GM23338 (cell line): ENCODE measurements at regions not wholly inside any gene's neighbourhood (a gene's known extent, or its start where the extent isn't known, plus 50 kb on each side); places are given as distances from the start of the nearest gene placed in this dataset.
"Not testable (repeated sequence)": the region's sequence is repeated elsewhere in the genome, so short reads cannot be mapped to it uniquely, and the experiment has no call there.

ENCODE experiments used
- CREB1 ChIP-seq: fragments of 250-450 bp; sonication (Bioruptor Pico); IDR thresholded peaks from 2 replicates; pipeline ENCODE4 v1.5.0; 2020; ENCODE audit warnings: low read depth, mild to moderate bottlenecking, moderate library complexity
- CTCF ChIP-seq, 2 experiments: fragments of 200-600 bp in 1 of 2; sonication (generic) in 1 of 2; conservative IDR thresholded peaks; 2 replicates each; pipeline versions ENCODE4 v1.5.1 to v1.6.1; 2016 to 2017; ENCODE audit warnings: antibody characterized with exemption in 2 of 2, low read depth in 2 of 2, mild to moderate bottlenecking in 2 of 2, moderate library complexity in 1 of 2
- ETS1 ChIP-seq: IDR thresholded peaks from 2 replicates; pipeline ENCODE4 v1.6.1; 2016; ENCODE audit warnings: antibody characterized with exemption
- EZH2 ChIP-seq: fragments of 200-600 bp; sonication (generic); IDR thresholded peaks from one replicate; pipeline ENCODE4 v1.8.0; 2017; ENCODE audit warnings: antibody characterized with exemption, mild to moderate bottlenecking, low read depth; ENCODE audit not compliant: unreplicated experiment
- EZH2phosphoT487 ChIP-seq: fragments of 200-600 bp; sonication (generic); IDR thresholded peaks from one replicate; pipeline ENCODE4 v1.8.1; 2018; ENCODE audit warnings: antibody characterized with exemption; ENCODE audit not compliant: unreplicated experiment
- JUNB ChIP-seq: IDR thresholded peaks from one replicate; pipeline ENCODE4 v1.6.1; 2016; ENCODE audit warnings: antibody characterized with exemption; ENCODE audit not compliant: unreplicated experiment
- POLR2AphosphoS5 ChIP-seq: IDR thresholded peaks from 2 replicates; pipeline ENCODE4 v1.6.1; 2016; ENCODE audit warnings: antibody characterized with exemption, low read depth
- STAT1 ChIP-seq: IDR thresholded peaks from one replicate; pipeline ENCODE4 v1.6.1; 2016; ENCODE audit warnings: antibody characterized with exemption; ENCODE audit not compliant: unreplicated experiment
- ZNF462 ChIP-seq: fragments of 250-450 bp; sonication (Bioruptor Pico); IDR thresholded peaks from 2 replicates; pipeline ENCODE4 v1.5.0; 2020; ENCODE audit warnings: mild to moderate bottlenecking, moderate library complexity
- TF ChIP-seq, protein P1 (sequence below): IDR thresholded peaks from one replicate; pipeline ENCODE4 v1.6.1; 2018; ENCODE audit warnings: antibody characterized with exemption; ENCODE audit not compliant: unreplicated experiment

- TF ChIP-seq CTCF (conservative IDR thresholded peaks at IDR 0.05; ENCODE audit: low read depth in 2 of 2); CREB1 (CRISPR knock-in tag); ETS1; ZNF462; EZH2phosphoT487; EZH2; POLR2AphosphoS5; JUNB; STAT1: not testable (repeated sequence)
- TF ChIP-seq, protein P1, sequence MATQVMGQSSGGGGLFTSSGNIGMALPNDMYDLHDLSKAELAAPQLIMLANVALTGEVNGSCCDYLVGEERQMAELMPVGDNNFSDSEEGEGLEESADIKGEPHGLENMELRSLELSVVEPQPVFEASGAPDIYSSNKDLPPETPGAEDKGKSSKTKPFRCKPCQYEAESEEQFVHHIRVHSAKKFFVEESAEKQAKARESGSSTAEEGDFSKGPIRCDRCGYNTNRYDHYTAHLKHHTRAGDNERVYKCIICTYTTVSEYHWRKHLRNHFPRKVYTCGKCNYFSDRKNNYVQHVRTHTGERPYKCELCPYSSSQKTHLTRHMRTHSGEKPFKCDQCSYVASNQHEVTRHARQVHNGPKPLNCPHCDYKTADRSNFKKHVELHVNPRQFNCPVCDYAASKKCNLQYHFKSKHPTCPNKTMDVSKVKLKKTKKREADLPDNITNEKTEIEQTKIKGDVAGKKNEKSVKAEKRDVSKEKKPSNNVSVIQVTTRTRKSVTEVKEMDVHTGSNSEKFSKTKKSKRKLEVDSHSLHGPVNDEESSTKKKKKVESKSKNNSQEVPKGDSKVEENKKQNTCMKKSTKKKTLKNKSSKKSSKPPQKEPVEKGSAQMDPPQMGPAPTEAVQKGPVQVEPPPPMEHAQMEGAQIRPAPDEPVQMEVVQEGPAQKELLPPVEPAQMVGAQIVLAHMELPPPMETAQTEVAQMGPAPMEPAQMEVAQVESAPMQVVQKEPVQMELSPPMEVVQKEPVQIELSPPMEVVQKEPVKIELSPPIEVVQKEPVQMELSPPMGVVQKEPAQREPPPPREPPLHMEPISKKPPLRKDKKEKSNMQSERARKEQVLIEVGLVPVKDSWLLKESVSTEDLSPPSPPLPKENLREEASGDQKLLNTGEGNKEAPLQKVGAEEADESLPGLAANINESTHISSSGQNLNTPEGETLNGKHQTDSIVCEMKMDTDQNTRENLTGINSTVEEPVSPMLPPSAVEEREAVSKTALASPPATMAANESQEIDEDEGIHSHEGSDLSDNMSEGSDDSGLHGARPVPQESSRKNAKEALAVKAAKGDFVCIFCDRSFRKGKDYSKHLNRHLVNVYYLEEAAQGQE: not testable (repeated sequence)
These were observed 157.8 kb downstream of the IGLL1 start for GRCh38 chr22:23422281-23422680.
